ENCODE measurements at regions not wholly inside any gene's neighbourhood (a gene's known extent, or its start where the extent isn't known, plus 50 kb on each side); places are given as distances from the start of the nearest gene placed in this dataset.

DNA sequence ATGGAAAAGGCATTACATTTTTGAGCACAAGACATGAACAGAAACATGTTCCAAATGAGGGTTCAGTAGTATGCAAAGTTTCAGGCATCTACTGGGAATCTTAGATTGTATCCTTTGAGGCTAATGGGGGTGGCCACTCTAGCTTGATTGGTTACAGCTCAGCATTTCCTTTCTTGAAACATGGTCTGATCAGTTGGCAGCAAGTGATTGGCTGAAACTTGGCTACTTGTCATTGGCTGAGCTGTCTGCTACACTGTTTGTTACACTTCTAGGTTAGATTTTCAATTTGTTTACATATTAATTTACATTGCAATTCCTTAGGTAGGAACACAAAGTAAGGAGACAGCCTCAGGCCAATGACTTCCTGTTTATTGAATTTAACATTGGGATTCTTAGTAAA, 918.0 kb upstream of the SEL1L start:
- POLR2A ChIA-PET, result no interaction called here
- CTCF ChIA-PET, result no interaction called here
- Histone ChIP-seq H3K27ac (ENCODE audit: extremely low read depth, low read depth, low read length) (no peak overlapping the region), H3K36me3 (ENCODE audit: control insufficient read depth in 2 of 2, insufficient read depth in 1 of 2, low read length in 2 of 2) (no peaks in the 10 kb centered on the region), H3K4me3 (ENCODE audit: low read depth, low read length) (no peak overlapping the region), H3K9me3 (ENCODE audit: control insufficient read depth, insufficient read depth, low read depth, low read length) (no peaks in the 10 kb centered on the region), H3K4me1 (ENCODE audit: control insufficient read depth, insufficient read depth, low read length) (no peaks in the 10 kb centered on the region)
- TF ChIP-seq SP7 (tag by site-specific recombination; IDR thresholded peaks at IDR 0.05) (no peak), ZBTB8A (tag by site-specific recombination; IDR thresholded peaks at IDR 0.05) (no peak), ZNF529 (tag by site-specific recombination; IDR thresholded peaks at IDR 0.05; ENCODE audit: insufficient replicate concordance) (no peak), ZNF23 (tag by site-specific recombination; IDR thresholded peaks at IDR 0.05; ENCODE audit: borderline replicate concordance) (no peak), ZFHX2 (tag by site-specific recombination; conservative IDR thresholded peaks at IDR 0.05) (no peak), ZNF530 (tag by site-specific recombination; IDR thresholded peaks at IDR 0.05; ENCODE audit: low read depth) (no peak)
- TF ChIP-seq, protein P1, sequence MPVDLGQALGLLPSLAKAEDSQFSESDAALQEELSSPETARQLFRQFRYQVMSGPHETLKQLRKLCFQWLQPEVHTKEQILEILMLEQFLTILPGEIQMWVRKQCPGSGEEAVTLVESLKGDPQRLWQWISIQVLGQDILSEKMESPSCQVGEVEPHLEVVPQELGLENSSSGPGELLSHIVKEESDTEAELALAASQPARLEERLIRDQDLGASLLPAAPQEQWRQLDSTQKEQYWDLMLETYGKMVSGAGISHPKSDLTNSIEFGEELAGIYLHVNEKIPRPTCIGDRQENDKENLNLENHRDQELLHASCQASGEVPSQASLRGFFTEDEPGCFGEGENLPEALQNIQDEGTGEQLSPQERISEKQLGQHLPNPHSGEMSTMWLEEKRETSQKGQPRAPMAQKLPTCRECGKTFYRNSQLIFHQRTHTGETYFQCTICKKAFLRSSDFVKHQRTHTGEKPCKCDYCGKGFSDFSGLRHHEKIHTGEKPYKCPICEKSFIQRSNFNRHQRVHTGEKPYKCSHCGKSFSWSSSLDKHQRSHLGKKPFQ (tag by site-specific recombination; IDR thresholded peaks at IDR 0.05), result no peak
- TF ChIP-seq, protein P2, sequence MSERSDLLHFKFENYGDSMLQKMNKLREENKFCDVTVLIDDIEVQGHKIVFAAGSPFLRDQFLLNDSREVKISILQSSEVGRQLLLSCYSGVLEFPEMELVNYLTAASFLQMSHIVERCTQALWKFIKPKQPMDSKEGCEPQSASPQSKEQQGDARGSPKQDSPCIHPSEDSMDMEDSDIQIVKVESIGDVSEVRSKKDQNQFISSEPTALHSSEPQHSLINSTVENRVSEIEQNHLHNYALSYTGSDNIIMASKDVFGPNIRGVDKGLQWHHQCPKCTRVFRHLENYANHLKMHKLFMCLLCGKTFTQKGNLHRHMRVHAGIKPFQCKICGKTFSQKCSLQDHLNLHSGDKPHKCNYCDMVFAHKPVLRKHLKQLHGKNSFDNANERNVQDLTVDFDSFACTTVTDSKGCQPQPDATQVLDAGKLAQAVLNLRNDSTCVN (tag by site-specific recombination; optimal IDR thresholded peaks at IDR 0.05), result no peak
- TF ChIP-seq, protein P3, sequence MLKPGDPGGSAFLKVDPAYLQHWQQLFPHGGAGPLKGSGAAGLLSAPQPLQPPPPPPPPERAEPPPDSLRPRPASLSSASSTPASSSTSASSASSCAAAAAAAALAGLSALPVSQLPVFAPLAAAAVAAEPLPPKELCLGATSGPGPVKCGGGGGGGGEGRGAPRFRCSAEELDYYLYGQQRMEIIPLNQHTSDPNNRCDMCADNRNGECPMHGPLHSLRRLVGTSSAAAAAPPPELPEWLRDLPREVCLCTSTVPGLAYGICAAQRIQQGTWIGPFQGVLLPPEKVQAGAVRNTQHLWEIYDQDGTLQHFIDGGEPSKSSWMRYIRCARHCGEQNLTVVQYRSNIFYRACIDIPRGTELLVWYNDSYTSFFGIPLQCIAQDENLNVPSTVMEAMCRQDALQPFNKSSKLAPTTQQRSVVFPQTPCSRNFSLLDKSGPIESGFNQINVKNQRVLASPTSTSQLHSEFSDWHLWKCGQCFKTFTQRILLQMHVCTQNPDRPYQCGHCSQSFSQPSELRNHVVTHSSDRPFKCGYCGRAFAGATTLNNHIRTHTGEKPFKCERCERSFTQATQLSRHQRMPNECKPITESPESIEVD (tag by site-specific recombination; IDR thresholded peaks at IDR 0.05), result no peak

DNA sequence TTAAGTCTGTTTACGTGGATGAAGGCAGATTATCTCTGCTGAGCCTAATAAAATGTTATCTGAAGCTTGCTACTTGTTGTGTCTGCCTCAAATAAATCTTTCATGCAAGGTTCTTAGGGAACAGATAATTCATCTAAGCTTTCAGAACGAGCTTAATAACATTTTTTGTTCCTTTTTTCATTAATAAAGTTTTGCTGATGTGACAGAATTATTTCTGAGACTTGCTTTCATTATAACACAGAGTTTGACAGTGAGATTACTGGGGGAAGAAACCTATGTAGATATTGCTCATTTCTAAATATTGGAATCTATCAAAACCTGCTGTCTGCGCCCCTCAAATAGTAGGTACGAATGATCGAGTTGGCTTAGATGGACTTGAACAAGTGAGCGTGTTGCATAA, 948.7 kb upstream of the SEL1L start:
- H3K36me3 ChIP-seq (ENCODE audit: control insufficient read depth in 2 of 2, insufficient read depth in 1 of 2, low read length in 2 of 2), result no peaks in the 10 kb centered on the region
- CTCF ChIA-PET, result no interaction called here
- H3K27ac ChIP-seq (ENCODE audit: extremely low read depth, low read depth, low read length), result no peak overlapping the region
- H3K4me1 ChIP-seq (ENCODE audit: control insufficient read depth, insufficient read depth, low read length), result no peaks in the 10 kb centered on the region
- no peak overlapping the region for H3K4me3 ChIP-seq (ENCODE audit: low read depth, low read length)
- H3K9me3 ChIP-seq (ENCODE audit: control insufficient read depth, insufficient read depth, low read depth, low read length), result no peaks in the 10 kb centered on the region
- POLR2A ChIA-PET, result no interaction called here
- TF ChIP-seq ZNF211 (tag by site-specific recombination; IDR thresholded peaks at IDR 0.05; ENCODE audit: low read depth) (no peak), GLIS2 (tag by site-specific recombination; IDR thresholded peaks at IDR 0.05) (no peak), ZNF571 (tag by site-specific recombination; IDR thresholded peaks at IDR 0.05) (no peak), ZNF596 (tag by site-specific recombination; IDR thresholded peaks at IDR 0.05) (no peak), ZNF623 (tag by site-specific recombination; IDR thresholded peaks at IDR 0.05) (no peak), ZNF629 (tag by site-specific recombination; IDR thresholded peaks at IDR 0.05) (no peak), ZSCAN23 (tag by site-specific recombination; IDR thresholded peaks at IDR 0.05) (no peak), ZFP37 (tag by site-specific recombination; IDR thresholded peaks at IDR 0.05) (no peak), ZNF366 (tag by site-specific recombination; conservative IDR thresholded peaks at IDR 0.05) (no peak), WT1 (tag by site-specific recombination; IDR thresholded peaks at IDR 0.05) (no peak), ZNF549 (tag by site-specific recombination; IDR thresholded peaks at IDR 0.05) (no peak)
- TF ChIP-seq, protein P4, sequence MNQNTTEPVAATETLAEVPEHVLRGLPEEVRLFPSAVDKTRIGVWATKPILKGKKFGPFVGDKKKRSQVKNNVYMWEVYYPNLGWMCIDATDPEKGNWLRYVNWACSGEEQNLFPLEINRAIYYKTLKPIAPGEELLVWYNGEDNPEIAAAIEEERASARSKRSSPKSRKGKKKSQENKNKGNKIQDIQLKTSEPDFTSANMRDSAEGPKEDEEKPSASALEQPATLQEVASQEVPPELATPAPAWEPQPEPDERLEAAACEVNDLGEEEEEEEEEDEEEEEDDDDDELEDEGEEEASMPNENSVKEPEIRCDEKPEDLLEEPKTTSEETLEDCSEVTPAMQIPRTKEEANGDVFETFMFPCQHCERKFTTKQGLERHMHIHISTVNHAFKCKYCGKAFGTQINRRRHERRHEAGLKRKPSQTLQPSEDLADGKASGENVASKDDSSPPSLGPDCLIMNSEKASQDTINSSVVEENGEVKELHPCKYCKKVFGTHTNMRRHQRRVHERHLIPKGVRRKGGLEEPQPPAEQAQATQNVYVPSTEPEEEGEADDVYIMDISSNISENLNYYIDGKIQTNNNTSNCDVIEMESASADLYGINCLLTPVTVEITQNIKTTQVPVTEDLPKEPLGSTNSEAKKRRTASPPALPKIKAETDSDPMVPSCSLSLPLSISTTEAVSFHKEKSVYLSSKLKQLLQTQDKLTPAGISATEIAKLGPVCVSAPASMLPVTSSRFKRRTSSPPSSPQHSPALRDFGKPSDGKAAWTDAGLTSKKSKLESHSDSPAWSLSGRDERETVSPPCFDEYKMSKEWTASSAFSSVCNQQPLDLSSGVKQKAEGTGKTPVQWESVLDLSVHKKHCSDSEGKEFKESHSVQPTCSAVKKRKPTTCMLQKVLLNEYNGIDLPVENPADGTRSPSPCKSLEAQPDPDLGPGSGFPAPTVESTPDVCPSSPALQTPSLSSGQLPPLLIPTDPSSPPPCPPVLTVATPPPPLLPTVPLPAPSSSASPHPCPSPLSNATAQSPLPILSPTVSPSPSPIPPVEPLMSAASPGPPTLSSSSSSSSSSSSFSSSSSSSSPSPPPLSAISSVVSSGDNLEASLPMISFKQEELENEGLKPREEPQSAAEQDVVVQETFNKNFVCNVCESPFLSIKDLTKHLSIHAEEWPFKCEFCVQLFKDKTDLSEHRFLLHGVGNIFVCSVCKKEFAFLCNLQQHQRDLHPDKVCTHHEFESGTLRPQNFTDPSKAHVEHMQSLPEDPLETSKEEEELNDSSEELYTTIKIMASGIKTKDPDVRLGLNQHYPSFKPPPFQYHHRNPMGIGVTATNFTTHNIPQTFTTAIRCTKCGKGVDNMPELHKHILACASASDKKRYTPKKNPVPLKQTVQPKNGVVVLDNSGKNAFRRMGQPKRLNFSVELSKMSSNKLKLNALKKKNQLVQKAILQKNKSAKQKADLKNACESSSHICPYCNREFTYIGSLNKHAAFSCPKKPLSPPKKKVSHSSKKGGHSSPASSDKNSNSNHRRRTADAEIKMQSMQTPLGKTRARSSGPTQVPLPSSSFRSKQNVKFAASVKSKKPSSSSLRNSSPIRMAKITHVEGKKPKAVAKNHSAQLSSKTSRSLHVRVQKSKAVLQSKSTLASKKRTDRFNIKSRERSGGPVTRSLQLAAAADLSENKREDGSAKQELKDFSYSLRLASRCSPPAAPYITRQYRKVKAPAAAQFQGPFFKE (tag by site-specific recombination; IDR thresholded peaks at IDR 0.05; ENCODE audit: borderline replicate concordance), result no peak
- TF ChIP-seq, protein P5, sequence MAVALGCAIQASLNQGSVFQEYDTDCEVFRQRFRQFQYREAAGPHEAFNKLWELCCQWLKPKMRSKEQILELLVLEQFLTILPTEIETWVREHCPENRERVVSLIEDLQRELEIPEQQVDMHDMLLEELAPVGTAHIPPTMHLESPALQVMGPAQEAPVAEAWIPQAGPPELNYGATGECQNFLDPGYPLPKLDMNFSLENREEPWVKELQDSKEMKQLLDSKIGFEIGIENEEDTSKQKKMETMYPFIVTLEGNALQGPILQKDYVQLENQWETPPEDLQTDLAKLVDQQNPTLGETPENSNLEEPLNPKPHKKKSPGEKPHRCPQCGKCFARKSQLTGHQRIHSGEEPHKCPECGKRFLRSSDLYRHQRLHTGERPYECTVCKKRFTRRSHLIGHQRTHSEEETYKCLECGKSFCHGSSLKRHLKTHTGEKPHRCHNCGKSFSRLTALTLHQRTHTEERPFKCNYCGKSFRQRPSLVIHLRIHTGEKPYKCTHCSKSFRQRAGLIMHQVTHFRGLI (tag by site-specific recombination; IDR thresholded peaks at IDR 0.05), result no peak
- TF ChIP-seq, protein P6, sequence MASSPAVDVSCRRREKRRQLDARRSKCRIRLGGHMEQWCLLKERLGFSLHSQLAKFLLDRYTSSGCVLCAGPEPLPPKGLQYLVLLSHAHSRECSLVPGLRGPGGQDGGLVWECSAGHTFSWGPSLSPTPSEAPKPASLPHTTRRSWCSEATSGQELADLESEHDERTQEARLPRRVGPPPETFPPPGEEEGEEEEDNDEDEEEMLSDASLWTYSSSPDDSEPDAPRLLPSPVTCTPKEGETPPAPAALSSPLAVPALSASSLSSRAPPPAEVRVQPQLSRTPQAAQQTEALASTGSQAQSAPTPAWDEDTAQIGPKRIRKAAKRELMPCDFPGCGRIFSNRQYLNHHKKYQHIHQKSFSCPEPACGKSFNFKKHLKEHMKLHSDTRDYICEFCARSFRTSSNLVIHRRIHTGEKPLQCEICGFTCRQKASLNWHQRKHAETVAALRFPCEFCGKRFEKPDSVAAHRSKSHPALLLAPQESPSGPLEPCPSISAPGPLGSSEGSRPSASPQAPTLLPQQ (tag by site-specific recombination; IDR thresholded peaks at IDR 0.05), result no peak
